H1 (cell line): ENCODE measurements at regions not wholly inside any gene's neighbourhood (a gene's known extent, or its start where the extent isn't known, plus 50 kb on each side); places are given as distances from the start of the nearest gene placed in this dataset.

ENCODE experiments used
- CTCF ChIA-PET: fragments of 300-600 bp; sonication (Branson Sonifier 250); formaldehyde crosslinking; loops from one replicate; lab custom pipeline; 2021; ENCODE audit not compliant: partially characterized antibody; lab: Charles Lee
- POLR2A ChIA-PET: fragments of 300-600 bp; sonication (Branson Sonifier 250); formaldehyde crosslinking; loops from one replicate; lab custom pipeline; 2021; ENCODE audit warnings: inconsistent platforms; ENCODE audit not compliant: partially characterized antibody; lab: Charles Lee
- DNase-seq, 2 experiments: peaks; one replicate each; pipeline versions ENCODE4 v3.0.0 to v3.0.0-alpha.2; 2010 to 2022; ENCODE audit warnings: low spot score in 2 of 2, low read depth in 1 of 2, mixed read lengths in 1 of 2
- FAIRE-seq: peaks from 2 replicates; lab custom pipeline; 2011; peaks lifted over from hg19 to GRCh38; lab: Jason Lieb, UNC
- H2AFZ ChIP-seq: 2 replicates; pipeline ENCODE4 v1.8.1; 2012; ENCODE audit warnings: low read length, inconsistent platforms
- H2AK5ac ChIP-seq: 2 replicates; pipeline ENCODE4 v1.6.1; 2013; ENCODE audit warnings: low read depth, low read length
- H2BK120ac ChIP-seq: replicated peaks from 2 replicates; pipeline ENCODE3; 2013; ENCODE audit warnings: low read depth, low read length, inconsistent platforms
- H2BK12ac ChIP-seq: 2 replicates; pipeline ENCODE4 v1.6.1; 2013; ENCODE audit warnings: low read depth, low read length
- H2BK15ac ChIP-seq: 2 replicates; pipeline ENCODE4 v1.6.1; 2013; ENCODE audit warnings: low read length
- H2BK20ac ChIP-seq: 2 replicates; pipeline ENCODE4 v1.6.1; 2013; ENCODE audit warnings: low read length
- H2BK5ac ChIP-seq: 2 replicates; pipeline ENCODE4 v1.6.1; 2013; ENCODE audit warnings: low read depth, low read length
- H3K14ac ChIP-seq: 2 replicates; pipeline ENCODE4 v1.6.1; 2013; ENCODE audit warnings: inconsistent platforms; ENCODE audit not compliant: insufficient read length
- H3K18ac ChIP-seq: 2 replicates; pipeline ENCODE4 v1.6.1; 2013; ENCODE audit warnings: low read length; ENCODE audit errors: extremely low read depth
- H3K23ac ChIP-seq: 2 replicates; pipeline ENCODE4 v1.6.1; 2013; ENCODE audit warnings: inconsistent platforms; ENCODE audit not compliant: insufficient read length
- H3K23me2 ChIP-seq: 2 replicates; pipeline ENCODE4 v1.6.1; 2013; ENCODE audit warnings: low read depth, low read length
- H3K27ac ChIP-seq: 2 replicates; pipeline ENCODE4 v1.6.1; 2011; ENCODE audit warnings: low read depth, low read length, inconsistent platforms
- H3K27me3 ChIP-seq, 4 experiments: replicated peaks in 1 of 4; 1 replicate in 1 of 4; 2 replicates in 3 of 4; pipeline versions ENCODE4 v1.6.1 to v1.8.1; 2011 to 2013; ENCODE audit warnings: low read length in 3 of 4, mild to moderate bottlenecking in 3 of 4, inconsistent platforms in 2 of 4, mixed read lengths in 2 of 4, moderate library complexity in 1 of 4; ENCODE audit not compliant: control insufficient read depth in 3 of 4, insufficient read depth in 3 of 4; ENCODE audit errors: extremely low read depth in 1 of 4
- H3K36me3 ChIP-seq, 4 experiments: 2 replicates each; pipeline versions ENCODE4 v1.6.1 to v1.8.1; 2011 to 2013; ENCODE audit warnings: mild to moderate bottlenecking in 4 of 4, low read length in 3 of 4, moderate library complexity in 2 of 4, control low read depth in 1 of 4, inconsistent platforms in 1 of 4; ENCODE audit not compliant: insufficient read depth in 4 of 4, control insufficient read depth in 2 of 4
- H3K4ac ChIP-seq: replicated peaks from 2 replicates; pipeline ENCODE3; 2013; ENCODE audit warnings: low read length, low read depth, mixed read lengths, inconsistent platforms; ENCODE audit not compliant: insufficient read length
- H3K4me1 ChIP-seq, 4 experiments: replicated peaks in 1 of 4; 1 replicate in 1 of 4; 2 replicates in 3 of 4; pipeline versions ENCODE4 v1.6.1 to v1.8.1; 2011 to 2013; ENCODE audit warnings: low read length in 3 of 4, inconsistent platforms in 2 of 4, mixed read lengths in 1 of 4; ENCODE audit not compliant: insufficient read depth in 4 of 4, control insufficient read depth in 3 of 4
- H3K4me2 ChIP-seq, 2 experiments: 2 replicates each; pipeline versions ENCODE4 v1.6.1 to v1.8.1; 2011 to 2013; ENCODE audit warnings: low read depth in 2 of 2, low read length in 2 of 2, control low read depth in 1 of 2, inconsistent platforms in 1 of 2, mild to moderate bottlenecking in 1 of 2; ENCODE audit not compliant: insufficient read depth in 1 of 2
- H3K4me3 ChIP-seq, 4 experiments: fragments of 200-600, 300-600 bp in 1 of 4; sonication (generic), shearing (Covaris generic), sonication (Bioruptor Twin) in 1 of 4; 2 replicates each; pipeline versions ENCODE4 v1.5.1 to v1.8.1; 2011 to 2016; ENCODE audit warnings: low read length in 4 of 4, low read depth in 3 of 4, control low read depth in 2 of 4, inconsistent platforms in 2 of 4, mild to moderate bottlenecking in 2 of 4, mixed read lengths in 1 of 4, moderate library complexity in 1 of 4; ENCODE audit not compliant: insufficient read depth in 2 of 4; ENCODE audit errors: extremely low read depth in 1 of 4
- H3K56ac ChIP-seq: replicated peaks from 2 replicates; pipeline ENCODE3; 2013; ENCODE audit warnings: low read depth, mild to moderate bottlenecking, mixed read lengths, low read length, inconsistent platforms; ENCODE audit not compliant: insufficient read length
- H3K79me1 ChIP-seq: 2 replicates; pipeline ENCODE4 v1.6.1; 2013; ENCODE audit warnings: low read depth, low read length, control low read depth
- H3K79me2 ChIP-seq, 2 experiments: 2 replicates each; pipeline versions ENCODE4 v1.6.1 to v1.8.1; 2012 to 2013; ENCODE audit warnings: low read length in 2 of 2, mild to moderate bottlenecking in 2 of 2, inconsistent platforms in 1 of 2; ENCODE audit not compliant: insufficient read depth in 2 of 2, control insufficient read depth in 1 of 2
- H3K9ac ChIP-seq, 4 experiments: replicated peaks in 1 of 4; 1 replicate in 1 of 4; 2 replicates in 3 of 4; pipeline versions ENCODE4 v1.6.1 to v1.8.1; 2011 to 2013; ENCODE audit warnings: low read depth in 3 of 4, low read length in 3 of 4, control low read depth in 2 of 4, mild to moderate bottlenecking in 2 of 4, moderate library complexity in 2 of 4, inconsistent platforms in 1 of 4; ENCODE audit errors: extremely low read depth in 1 of 4
- H3K9me3 ChIP-seq, 2 experiments: 2 replicates each; pipeline versions ENCODE4 v1.6.1 to v1.8.1; 2012 to 2013; ENCODE audit warnings: mild to moderate bottlenecking in 2 of 2, moderate library complexity in 2 of 2, control low read depth in 1 of 2, inconsistent platforms in 1 of 2, low read depth in 1 of 2, low read length in 1 of 2, mixed read lengths in 1 of 2; ENCODE audit not compliant: insufficient read depth in 2 of 2
- H4K20me1 ChIP-seq, 2 experiments: replicated peaks in 1 of 2; 2 replicates each; pipeline versions ENCODE3 to v1.8.1; 2011 to 2013; ENCODE audit warnings: inconsistent platforms in 2 of 2, low read length in 2 of 2, mild to moderate bottlenecking in 1 of 2; ENCODE audit not compliant: insufficient read depth in 2 of 2, control insufficient read depth in 1 of 2
- H4K5ac ChIP-seq: 2 replicates; pipeline ENCODE4 v1.6.1; 2013; ENCODE audit warnings: low read length, low read depth, mixed read lengths, inconsistent platforms; ENCODE audit not compliant: insufficient read length
- H4K8ac ChIP-seq: 2 replicates; pipeline ENCODE4 v1.8.0; 2013; ENCODE audit warnings: mild to moderate bottlenecking, moderate library complexity, low read length, inconsistent platforms; ENCODE audit not compliant: insufficient read depth; ENCODE audit errors: extremely low read depth
- H4K91ac ChIP-seq: replicated peaks from 2 replicates; pipeline ENCODE3; 2013; ENCODE audit warnings: low read length, mixed read lengths, inconsistent platforms; ENCODE audit not compliant: insufficient read length
- BCL11A ChIP-seq, 2 experiments: IDR thresholded peaks; one replicate each; pipeline ENCODE4 v1.6.1; 2011; ENCODE audit warnings: low read depth in 2 of 2, low read length in 2 of 2, mild to moderate bottlenecking in 2 of 2
- EP300 ChIP-seq, 2 experiments: IDR thresholded peaks; 1 replicate in 1 of 2; 2 replicates in 1 of 2; pipeline ENCODE4 v1.6.1; 2011 to 2012; ENCODE audit warnings: low read depth in 2 of 2, low read length in 2 of 2, mild to moderate bottlenecking in 2 of 2, borderline replicate concordance in 1 of 2, inconsistent platforms in 1 of 2, moderate library complexity in 1 of 2
- RAD21 ChIP-seq, 2 experiments: IDR thresholded peaks in 1 of 2; conservative IDR thresholded peaks in 1 of 2; 2 replicates each; pipeline ENCODE4 v1.6.1; 2011; ENCODE audit warnings: low read depth in 2 of 2, low read length in 2 of 2, improper control_type of control experiment in 1 of 2, inconsistent platforms in 1 of 2, mild to moderate bottlenecking in 1 of 2, moderate library complexity in 1 of 2
- SIX5 ChIP-seq: IDR thresholded peaks from 2 replicates; pipeline ENCODE4 v1.6.1; 2011; ENCODE audit warnings: mild to moderate bottlenecking, low read depth, low read length
- WGBS, 2 experiments: shearing (Covaris generic) in 1 of 2; methylation state at CpG; one replicate each; pipeline versions ENCODE4 v1.1.6 to v1.1.7; 2013 to 2015; ENCODE audit warnings: low lambda C conversion rate in 2 of 2, mixed read lengths in 2 of 2, inconsistent platforms in 1 of 2, low coverage in 1 of 2, missing lambda C conversion rate in 1 of 2; ENCODE audit not compliant: insufficient replicate concordance in 2 of 2, insufficient coverage in 1 of 2, insufficient read length in 1 of 2; ENCODE audit errors: extremely low coverage in 1 of 2, missing lambda C conversion rate in 1 of 2; 5-methylcytosine and 5-hydroxymethylcytosine counted together
- TF ChIP-seq, protein P1 (sequence below): IDR thresholded peaks from 2 replicates; pipeline ENCODE4 v1.6.1; 2012; ENCODE audit warnings: inconsistent platforms

DNA sequence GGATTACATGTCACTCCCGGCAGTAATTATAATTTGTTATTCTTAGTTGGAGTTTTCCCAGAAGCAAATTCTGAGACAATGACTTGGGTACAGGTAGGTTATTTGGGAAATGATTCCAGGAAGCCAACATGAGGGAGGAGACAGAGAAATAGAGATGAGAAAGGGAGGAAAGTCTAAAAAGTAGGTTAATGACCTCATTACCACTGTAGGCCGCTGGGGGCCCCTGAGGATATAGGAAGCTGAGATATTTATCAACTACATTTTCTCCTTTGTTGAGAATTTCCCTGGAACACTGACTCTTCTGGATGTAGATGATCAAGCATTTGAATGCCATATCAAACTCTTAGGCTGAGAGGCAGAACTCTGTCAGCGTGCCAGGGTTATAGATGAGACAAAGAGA lies 284.3 kb downstream of the ICOS start:
- no peaks in the 10 kb centered on the region for H3K79me2 ChIP-seq
- H2AK5ac ChIP-seq, result no peak overlapping the region
- H3K14ac ChIP-seq, result no peak overlapping the region
- H3K4ac ChIP-seq, result no peak overlapping the region
- H2BK20ac ChIP-seq, result no peak overlapping the region
- H3K18ac ChIP-seq, result no peak overlapping the region
- H3K4me1 ChIP-seq, result no peaks in the 10 kb centered on the region
- no peaks in the 10 kb centered on the region for H3K79me1 ChIP-seq
- H3K4me3 ChIP-seq, result no peak overlapping the region
- no peak overlapping the region for H2BK120ac ChIP-seq
- no peak overlapping the region for H2BK12ac ChIP-seq
- no peak overlapping the region for H3K23ac ChIP-seq
- whole genome bisulfite sequencing, 2 experiments, result 85% methylated on average over 3 of the region's 3 CpGs; no CpG with 5 or more reads in 1 of the 2 experiments
- DNase-seq (no peak), FAIRE-seq (no peak)
- no peak overlapping the region for H4K8ac ChIP-seq
- H3K4me2 ChIP-seq, result no peak overlapping the region
- no peak overlapping the region for H4K91ac ChIP-seq
- H3K23me2 ChIP-seq, result no peaks in the 10 kb centered on the region
- no peak overlapping the region for H2BK15ac ChIP-seq
- no peak overlapping the region for H2BK5ac ChIP-seq
- ChIA-PET POLR2A (no interaction called here), CTCF (interaction anchor here (0.6 kb wide), 1 partner anchor 622 kb away, joined by 3 read pairs; no protein-coding TSS in a partner anchor)
- H3K56ac ChIP-seq, result no peak overlapping the region
- no peak overlapping the region for H4K5ac ChIP-seq
- H4K20me1 ChIP-seq, result no peaks in the 10 kb centered on the region
- peaks cover 0 to 3% (median under 1%) of the 10 kb centered on the region in 4 experiments; a peak in 4 of 7 replicates for H3K27me3 ChIP-seq
- H3K9ac ChIP-seq, result no peak overlapping the region
- H3K9me3 ChIP-seq, result 0 out of 4 replicates have a peak, but pooled peaks cover 2 to 3% of the 10 kb centered on the region in 2 experiments
- H3K27ac ChIP-seq, result no peak overlapping the region
- H3K36me3 ChIP-seq, result no peaks in the 10 kb centered on the region
- no peak overlapping the region for H2AFZ ChIP-seq
- TF ChIP-seq, protein P1, sequence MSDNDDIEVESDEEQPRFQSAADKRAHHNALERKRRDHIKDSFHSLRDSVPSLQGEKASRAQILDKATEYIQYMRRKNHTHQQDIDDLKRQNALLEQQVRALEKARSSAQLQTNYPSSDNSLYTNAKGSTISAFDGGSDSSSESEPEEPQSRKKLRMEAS, result no peak
- no peak for TF ChIP-seq SIX5
- TF ChIP-seq RAD21 (IDR thresholded peaks at IDR 0.05 in 1 of 2, conservative IDR thresholded peaks at IDR 0.05 in 1 of 2; ENCODE audit: low read depth in 2 of 2, low read length in 2 of 2), result no peak
- no peak for TF ChIP-seq EP300 (IDR thresholded peaks at IDR 0.05; ENCODE audit: borderline replicate concordance in 1 of 2, low read depth in 2 of 2, low read length in 2 of 2)
- TF ChIP-seq BCL11A (IDR thresholded peaks at IDR 0.05; ENCODE audit: low read depth in 2 of 2, low read length in 2 of 2), result no peak
